HEK293 (cell line): ENCODE measurements at regions not wholly inside any gene's neighbourhood (a gene's known extent, or its start where the extent isn't known, plus 50 kb on each side); places are given as distances from the start of the nearest gene placed in this dataset.

Source experiments
- CTCF ChIA-PET: fragments of 350-600 bp; formaldehyde crosslinking; extraction: SDS; loops from one replicate; lab custom pipeline; 2021; ENCODE audit warnings: antibody characterized with exemption; lab: Yijun Ruan, JAX
- POLR2A ChIA-PET: fragments of 300-600 bp; formaldehyde crosslinking; extraction: SDS; loops from one replicate; lab custom pipeline; 2020; ENCODE audit warnings: antibody characterized with exemption, inconsistent platforms; lab: Yijun Ruan, JAX
- H3K27ac ChIP-seq: fragments of 200-500 bp; sonication (Bioruptor generic); 2 replicates; pipeline ENCODE4 v1.5.1; 2014; ENCODE audit warnings: low read depth, low read length, control low read depth, inconsistent platforms; ENCODE audit errors: extremely low read depth
- H3K36me3 ChIP-seq, 2 experiments: fragments of 200-500 bp in 1 of 2; sonication (Bioruptor generic) in 1 of 2; 1 replicate in 1 of 2; 2 replicates in 1 of 2; pipeline ENCODE4 v1.5.1; 2014 to 2017; ENCODE audit warnings: inconsistent platforms in 2 of 2, low read length in 2 of 2; ENCODE audit not compliant: control insufficient read depth in 2 of 2, insufficient read depth in 1 of 2
- H3K4me1 ChIP-seq: fragments of 200-500 bp; sonication (Bioruptor generic); 2 replicates; pipeline ENCODE4 v1.5.1; 2014; ENCODE audit warnings: mild to moderate bottlenecking, low read length, inconsistent platforms; ENCODE audit not compliant: control insufficient read depth, insufficient read depth
- H3K4me3 ChIP-seq: 2 replicates; pipeline ENCODE4 v1.5.1; 2011; ENCODE audit warnings: low read depth, mild to moderate bottlenecking, control low read depth, low read length, moderate library complexity
- H3K9me3 ChIP-seq: fragments of 200-500 bp; sonication (Bioruptor generic); 2 replicates; pipeline ENCODE4 v1.5.1; 2014; ENCODE audit warnings: low read depth, low read length, inconsistent platforms; ENCODE audit not compliant: control insufficient read depth, insufficient read depth
- GFI1B ChIP-seq: fragments of 450-650 bp; formaldehyde crosslinking; IDR thresholded peaks from 2 replicates; pipeline ENCODE4 v1.5.1; 2016; ENCODE audit warnings: missing biosample characterization, missing genetic modification characterization
- GLIS2 ChIP-seq: fragments of 450-650 bp; formaldehyde crosslinking; IDR thresholded peaks from 2 replicates; pipeline ENCODE4 v1.5.1; 2016; ENCODE audit warnings: missing biosample characterization, missing genetic modification characterization
- KLF1 ChIP-seq: fragments of 450-650 bp; formaldehyde crosslinking; IDR thresholded peaks from 2 replicates; pipeline ENCODE4 v1.5.1; 2016; ENCODE audit warnings: missing biosample characterization, missing genetic modification characterization
- PATZ1 ChIP-seq: fragments of 450-650 bp; formaldehyde crosslinking; IDR thresholded peaks from 2 replicates; pipeline ENCODE4 v1.5.1; 2016; ENCODE audit warnings: missing biosample characterization, missing genetic modification characterization
- PRDM4 ChIP-seq: fragments of 450-650 bp; formaldehyde crosslinking; IDR thresholded peaks from 2 replicates; pipeline ENCODE4 v1.5.1; 2017; ENCODE audit warnings: missing biosample characterization, missing genetic modification characterization
- TCF7L2 ChIP-seq: IDR thresholded peaks from 2 replicates; pipeline ENCODE4 v1.6.1; 2011; ENCODE audit warnings: low read depth, mild to moderate bottlenecking, inconsistent platforms, low read length, moderate library complexity, borderline replicate concordance
- TSHZ1 ChIP-seq: fragments of 450-650 bp; formaldehyde crosslinking; IDR thresholded peaks from 2 replicates; pipeline ENCODE4 v1.5.1; 2016; ENCODE audit warnings: missing biosample characterization, missing genetic modification characterization, borderline replicate concordance
- ZBTB17 ChIP-seq: fragments of 450-650 bp; formaldehyde crosslinking; IDR thresholded peaks from 2 replicates; pipeline ENCODE4 v1.5.1; 2016; ENCODE audit warnings: missing biosample characterization, missing genetic modification characterization
- ZBTB44 ChIP-seq: fragments of 450-650 bp; IDR thresholded peaks from 2 replicates; pipeline ENCODE4 v1.5.1; 2018; ENCODE audit warnings: missing biosample characterization, mild to moderate bottlenecking, missing genetic modification characterization
- ZBTB48 ChIP-seq: fragments of 450-650 bp; formaldehyde crosslinking; IDR thresholded peaks from 2 replicates; pipeline ENCODE4 v1.5.1; 2016; ENCODE audit warnings: missing biosample characterization, missing genetic modification characterization
- ZEB2 ChIP-seq: fragments of 450-650 bp; formaldehyde crosslinking; IDR thresholded peaks from 2 replicates; pipeline ENCODE4 v1.5.1; 2016; ENCODE audit warnings: missing biosample characterization, missing genetic modification characterization
- ZFHX2 ChIP-seq: fragments of 450-650 bp; formaldehyde crosslinking; conservative IDR thresholded peaks from 2 replicates; pipeline ENCODE4 v1.5.1; 2016; ENCODE audit warnings: missing biosample characterization, missing genetic modification characterization
- ZFP37 ChIP-seq: fragments of 450-650 bp; formaldehyde crosslinking; IDR thresholded peaks from 2 replicates; pipeline ENCODE4 v1.5.1; 2016; ENCODE audit warnings: missing biosample characterization, missing genetic modification characterization
- ZNF169 ChIP-seq: fragments of 450-650 bp; formaldehyde crosslinking; IDR thresholded peaks from 2 replicates; pipeline ENCODE4 v1.5.1; 2016; ENCODE audit warnings: missing biosample characterization, missing genetic modification characterization
- ZNF239 ChIP-seq: fragments of 450-650 bp; formaldehyde crosslinking; IDR thresholded peaks from 2 replicates; pipeline ENCODE4 v1.5.1; 2016; ENCODE audit warnings: missing biosample characterization, missing genetic modification characterization
- ZNF280D ChIP-seq: fragments of 450-650 bp; formaldehyde crosslinking; IDR thresholded peaks from 2 replicates; pipeline ENCODE4 v1.5.1; 2016; ENCODE audit warnings: missing biosample characterization, missing genetic modification characterization
- ZNF529 ChIP-seq: fragments of 450-650 bp; formaldehyde crosslinking; IDR thresholded peaks from 2 replicates; pipeline ENCODE4 v1.5.1; 2017; ENCODE audit warnings: missing genetic modification characterization, missing biosample characterization; ENCODE audit not compliant: insufficient replicate concordance
- ZNF530 ChIP-seq: fragments of 450-650 bp; formaldehyde crosslinking; IDR thresholded peaks from 2 replicates; pipeline ENCODE4 v1.5.1; 2016; ENCODE audit warnings: low read depth, missing biosample characterization, missing genetic modification characterization
- ZNF558 ChIP-seq: fragments of 450-650 bp; formaldehyde crosslinking; IDR thresholded peaks from 2 replicates; pipeline ENCODE4 v1.5.1; 2016; ENCODE audit warnings: missing biosample characterization, missing genetic modification characterization
- ZNF560 ChIP-seq: fragments of 450-650 bp; formaldehyde crosslinking; IDR thresholded peaks from 2 replicates; pipeline ENCODE4 v1.5.1; 2017; ENCODE audit warnings: missing biosample characterization, missing genetic modification characterization, borderline replicate concordance
- ZNF629 ChIP-seq: fragments of 450-650 bp; formaldehyde crosslinking; IDR thresholded peaks from 2 replicates; pipeline ENCODE4 v1.5.1; 2017; ENCODE audit warnings: missing biosample characterization, missing genetic modification characterization
- ZNF664 ChIP-seq: fragments of 450-650 bp; formaldehyde crosslinking; IDR thresholded peaks from 2 replicates; pipeline ENCODE4 v1.5.1; 2016; ENCODE audit warnings: missing biosample characterization, missing genetic modification characterization
- ZSCAN4 ChIP-seq: fragments of 450-650 bp; formaldehyde crosslinking; IDR thresholded peaks from 2 replicates; pipeline ENCODE4 v1.5.1; 2017; ENCODE audit warnings: missing biosample characterization, missing genetic modification characterization

- no peak overlapping the region for H3K4me3 ChIP-seq
- CTCF ChIA-PET = no interaction called here
- TF ChIP-seq GFI1B (tag by site-specific recombination) (no peak), KLF1 (tag by site-specific recombination) (no peak), GLIS2 (tag by site-specific recombination) (no peak), ZNF529 (no peak), ZBTB17 (no peak), TSHZ1 (tag by site-specific recombination) (no peak)
- TF ChIP-seq, all 188 proteins: peak for 0
- H3K27ac ChIP-seq = no peak overlapping the region
- H3K9me3 ChIP-seq = no peaks in the 10 kb centered on the region
- POLR2A ChIA-PET = no interaction called here
- no peaks in the 10 kb centered on the region for H3K4me1 ChIP-seq
- no peaks in the 10 kb centered on the region for H3K36me3 ChIP-seq
Observed at GRCh38 chr1:192740214-192740613, 68.6 kb upstream of the RGS2 start.

GRCh38 chr1:192741095-192741494 lies 67.7 kb upstream of the RGS2 start:
- TF ChIP-seq ZEB2 (no peak), ZNF664 (tag by site-specific recombination) (no peak), ZFHX2 (tag by site-specific recombination) (no peak), PATZ1 (tag by site-specific recombination) (no peak), ZNF239 (no peak), ZBTB48 (tag by site-specific recombination) (no peak), ZSCAN4 (tag by site-specific recombination) (no peak), ZNF629 (tag by site-specific recombination) (no peak), PRDM4 (no peak), ZBTB44 (tag by site-specific recombination) (no peak), TCF7L2 (no peak), ZNF560 (tag by site-specific recombination) (no peak), ZNF558 (tag by site-specific recombination) (no peak), ZNF169 (tag by site-specific recombination) (no peak), ZFP37 (tag by site-specific recombination) (no peak), ZNF280D (tag by site-specific recombination) (no peak), ZNF530 (tag by site-specific recombination) (no peak)
- POLR2A ChIA-PET = no interaction called here
- CTCF ChIA-PET = no interaction called here
- Histone ChIP-seq H3K36me3 (no peaks in the 10 kb centered on the region), H3K4me1 (no peaks in the 10 kb centered on the region), H3K27ac (no peak overlapping the region), H3K4me3 (no peak overlapping the region), H3K9me3 (no peaks in the 10 kb centered on the region)
